ENCODE measurements at regions not wholly inside any gene's neighbourhood (a gene's known extent, or its start where the extent isn't known, plus 50 kb on each side); places are given as distances from the start of the nearest gene placed in this dataset.
"Not testable (repeated sequence)": the region's sequence is repeated elsewhere in the genome, so short reads cannot be mapped to it uniquely, and the experiment has no call there.

- ATAC-seq (no peak), DNase-seq (no peak)
- H3K27me3 ChIP-seq, result no peaks in the 10 kb centered on the region
- no peak overlapping the region for H3K27ac ChIP-seq
- no peak for TF ChIP-seq CTCF (IDR thresholded peaks at IDR 0.05)
- H3K4me1 ChIP-seq, result no peaks in the 10 kb centered on the region
- no peak overlapping the region for H3K4me3 ChIP-seq
- intact Hi-C loops (cut with DNase I), result no loop called here
- H3K36me3 ChIP-seq, result no peaks in the 10 kb centered on the region
- no peaks in the 10 kb centered on the region for H3K9me3 ChIP-seq
Observed at GRCh38 chrX:42188730-42189129, 265.4 kb upstream of the CASK start.

DNA sequence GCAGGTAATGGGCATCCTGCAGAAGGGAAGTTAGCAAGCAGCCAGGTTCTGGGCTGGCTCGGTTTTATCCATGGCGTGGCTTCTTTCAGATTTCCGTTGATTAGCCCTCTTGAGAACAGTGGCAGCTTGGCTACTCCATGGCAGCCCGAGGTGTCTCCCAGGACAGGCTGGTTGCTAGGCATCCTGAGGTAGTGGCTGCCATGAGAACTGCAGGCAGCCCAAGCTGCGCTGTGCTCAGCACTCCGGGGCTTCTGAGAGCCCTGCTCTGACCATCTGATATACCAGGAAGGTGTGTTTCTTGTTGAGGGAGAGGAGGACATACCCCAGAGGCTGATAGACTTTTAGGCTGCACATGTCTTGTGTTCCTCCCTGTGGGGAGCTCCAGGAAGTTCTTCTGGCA, 253.4 kb upstream of the CASK start:
- TF ChIP-seq CTCF (IDR thresholded peaks at IDR 0.05), result no peak
- intact Hi-C loops (cut with DNase I), result no loop called here
- no peak for ATAC-seq
- no peaks in the 10 kb centered on the region for H3K36me3 ChIP-seq
- no peak for DNase-seq
- H3K27me3 ChIP-seq, result no peaks in the 10 kb centered on the region
- H3K4me1 ChIP-seq, result no peaks in the 10 kb centered on the region
- H3K9me3 ChIP-seq, result no peaks in the 10 kb centered on the region
- no peak overlapping the region for H3K27ac ChIP-seq
- H3K4me3 ChIP-seq, result no peak overlapping the region

DNA sequence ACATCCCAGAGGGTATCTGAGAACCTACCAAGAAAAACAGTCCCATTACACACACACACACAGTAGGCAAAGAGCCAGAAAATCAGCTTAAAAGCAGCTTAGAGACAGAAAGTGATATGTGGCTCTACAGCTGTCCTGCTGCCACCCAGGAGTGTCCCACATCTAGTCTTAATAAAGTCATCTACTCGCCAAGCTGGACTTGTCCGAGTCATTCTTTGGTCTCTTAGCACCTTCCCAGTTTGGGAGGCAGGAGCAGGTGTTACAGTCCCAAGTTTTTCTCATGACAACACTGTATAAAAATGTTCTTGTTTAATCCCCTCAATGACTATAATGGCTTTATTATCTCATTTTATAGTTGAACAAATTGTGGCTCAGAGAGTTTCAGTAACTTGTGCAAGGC, 252.5 kb upstream of the CASK start:
- H3K36me3 ChIP-seq, result no peaks in the 10 kb centered on the region
- H3K27me3 ChIP-seq, result no peaks in the 10 kb centered on the region
- H3K4me1 ChIP-seq, result no peaks in the 10 kb centered on the region
- no peak overlapping the region for H3K4me3 ChIP-seq
- intact Hi-C loops (cut with DNase I), result no loop called here
- ATAC-seq (no peak), DNase-seq (no peak)
- no peak overlapping the region for H3K27ac ChIP-seq
- H3K9me3 ChIP-seq, result no peaks in the 10 kb centered on the region
- TF ChIP-seq CTCF (IDR thresholded peaks at IDR 0.05), result no peak

DNA sequence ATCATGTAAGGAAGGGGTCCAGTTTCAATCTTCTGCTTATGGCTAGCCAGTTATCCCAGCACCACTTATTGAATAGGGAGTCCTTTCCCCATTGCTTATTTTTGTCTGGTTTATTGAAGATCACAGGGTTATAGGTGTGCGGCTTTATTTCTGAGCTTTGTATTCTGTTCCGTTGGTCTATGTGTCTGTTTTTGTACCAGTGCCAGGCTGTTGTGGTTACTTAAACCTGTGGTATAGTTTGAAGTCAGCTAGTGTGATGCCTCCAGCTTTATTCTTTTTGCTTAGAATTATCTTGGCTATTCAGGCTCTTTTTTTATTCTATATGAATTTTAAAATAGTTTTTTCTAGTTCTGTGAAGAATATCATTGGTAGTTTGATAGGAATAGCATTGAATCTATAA, 234.6 kb upstream of the CASK start:
- H3K4me3 ChIP-seq; H3K4me1 ChIP-seq; H3K27ac ChIP-seq; H3K36me3 ChIP-seq; H3K27me3 ChIP-seq; ATAC-seq; DNase-seq; intact Hi-C loops (cut with DNase I): not testable (repeated sequence)
- H3K9me3 ChIP-seq, result peaks cover 0 to 12% of the 10 kb centered on the region in 2 donors

DNA sequence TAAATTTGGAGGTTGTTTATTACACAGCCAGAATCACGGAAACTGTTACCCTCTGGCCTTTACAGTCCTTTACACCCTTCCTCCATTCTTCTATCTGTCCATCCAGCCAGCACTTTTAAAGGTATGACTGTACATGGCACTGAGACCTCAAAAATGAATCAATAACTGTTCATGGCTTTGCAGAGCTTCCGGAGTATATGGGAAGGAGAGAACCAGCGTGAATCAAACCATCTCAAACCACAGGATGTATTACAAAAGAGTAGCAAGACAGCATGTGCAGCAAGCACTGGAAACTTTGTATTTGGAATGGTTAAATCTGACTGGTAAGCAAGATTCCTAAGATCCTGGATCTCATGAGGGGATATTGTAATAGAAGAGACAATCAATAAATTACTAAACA, 228.5 kb upstream of the CASK start:
- TF ChIP-seq CTCF (IDR thresholded peaks at IDR 0.05), result no peak
- no peak for DNase-seq
- no peak overlapping the region for H3K27ac ChIP-seq
- no peak overlapping the region for H3K4me3 ChIP-seq
- no peak for ATAC-seq
- H3K36me3 ChIP-seq, result no peaks in the 10 kb centered on the region
- H3K27me3 ChIP-seq, result no peaks in the 10 kb centered on the region
- no peaks in the 10 kb centered on the region for H3K9me3 ChIP-seq
- H3K4me1 ChIP-seq, result no peaks in the 10 kb centered on the region
- intact Hi-C loops (cut with DNase I), result no loop called here

GRCh38 chrX:42149765-42150164, 226.4 kb upstream of the CASK start:
- no peak for TF ChIP-seq CTCF (IDR thresholded peaks at IDR 0.05)
- intact Hi-C loops (cut with DNase I), result no loop called here
- Histone ChIP-seq H3K4me3 (no peak overlapping the region), H3K27me3 (no peaks in the 10 kb centered on the region), H3K36me3 (no peaks in the 10 kb centered on the region), H3K4me1 (no peaks in the 10 kb centered on the region), H3K9me3 (no peaks in the 10 kb centered on the region), H3K27ac (no peak overlapping the region)
- no peak for ATAC-seq
- peak in 2 of 4 donors; percentile 19 to 52 for DNase-seq

Data from left lung (tissue), 4 donors.